ENCODE measurements at regions not wholly inside any gene's neighbourhood (a gene's known extent, or its start where the extent isn't known, plus 50 kb on each side); places are given as distances from the start of the nearest gene placed in this dataset.

- Histone ChIP-seq H3K27me3 (replicated peaks; ENCODE audit: control insufficient read depth, insufficient read depth, low read length) (no peaks in the 10 kb centered on the region), H3K4me3 (ENCODE audit: low read depth, low read length) (no peak overlapping the region), H3K36me3 (ENCODE audit: control insufficient read depth, insufficient read depth, low read length) (no peaks in the 10 kb centered on the region), H3K4me1 (no peaks in the 10 kb centered on the region), H3K9me3 (no peaks in the 10 kb centered on the region; the same call in 1 of the 2 replicates)
- H3K4me1 Mint-ChIP-seq (ENCODE audit: low read depth, unreplicated experiment) = peaks cover 6% of the 10 kb centered on the region
- ChIA-PET POLR2A (no interaction called here), CTCF (no interaction called here)
- TF ChIP-seq CTCF (IDR thresholded peaks at IDR 0.05; ENCODE audit: insufficient read depth in 1 of 2, low read depth in 1 of 2, low read length in 1 of 2, severe bottlenecking in 1 of 2, unreplicated experiment in 1 of 2) = no peak
- no peak overlapping the region for H3K4me3 Mint-ChIP-seq (ENCODE audit: unreplicated experiment)
- H3K9me3 Mint-ChIP-seq (ENCODE audit: unreplicated experiment) = peaks cover 45% of the 10 kb centered on the region
- intact Hi-C loops (cut with micrococcal nuclease; ENCODE audit: unreplicated experiment) = no loop called here
- H3K27ac Mint-ChIP-seq (ENCODE audit: unreplicated experiment) = no peak overlapping the region
- H3K36me3 Mint-ChIP-seq (ENCODE audit: insufficient read depth, unreplicated experiment) = no peaks in the 10 kb centered on the region
- BruUV-seq (replicated peaks) = no TSS peak
- DNase-seq = no peak
- H3K27me3 Mint-ChIP-seq (ENCODE audit: insufficient read depth, unreplicated experiment) = no peaks in the 10 kb centered on the region
Measured at GRCh38 chr1:221946768-221947167, 204.9 kb upstream of the DUSP10 start.

- CTCF ChIA-PET = no interaction called here
- BruUV-seq (replicated peaks) = no TSS peak
Measured at GRCh38 chr1:221945669-221946068, 203.8 kb upstream of the DUSP10 start.

GRCh38 chr1:221944247-221944870 lies 202.5 kb upstream of the DUSP10 start:
- POLR2A ChIA-PET = no interaction called here
- H3K27me3 ChIP-seq (replicated peaks; ENCODE audit: control insufficient read depth, insufficient read depth, low read length) = no peaks in the 10 kb centered on the region
- H3K36me3 Mint-ChIP-seq (ENCODE audit: insufficient read depth, unreplicated experiment) = no peaks in the 10 kb centered on the region
- H3K4me3 ChIP-seq (ENCODE audit: low read depth, low read length) = no peak overlapping the region
- no TSS peak for BruUV-seq (replicated peaks)
- intact Hi-C loops (cut with micrococcal nuclease; ENCODE audit: unreplicated experiment) = no loop called here
- CTCF ChIA-PET = no interaction called here
- no peaks in the 10 kb centered on the region for H3K4me1 ChIP-seq
- H3K36me3 ChIP-seq (ENCODE audit: control insufficient read depth, insufficient read depth, low read length) = no peaks in the 10 kb centered on the region
- no peak for DNase-seq
- H3K9me3 ChIP-seq = no peaks in the 10 kb centered on the region; the same call in 1 of the 2 replicates
- no peak for TF ChIP-seq CTCF (IDR thresholded peaks at IDR 0.05; ENCODE audit: insufficient read depth in 1 of 2, low read depth in 1 of 2, low read length in 1 of 2, severe bottlenecking in 1 of 2, unreplicated experiment in 1 of 2)
- peaks cover 6% of the 10 kb centered on the region for H3K4me1 Mint-ChIP-seq (ENCODE audit: low read depth, unreplicated experiment)
- no peaks in the 10 kb centered on the region for H3K27me3 Mint-ChIP-seq (ENCODE audit: insufficient read depth, unreplicated experiment)
- H3K4me3 Mint-ChIP-seq (ENCODE audit: unreplicated experiment) = no peak overlapping the region
- no peak overlapping the region for H3K27ac Mint-ChIP-seq (ENCODE audit: unreplicated experiment)
- peaks cover 33% of the 10 kb centered on the region for H3K9me3 Mint-ChIP-seq (ENCODE audit: unreplicated experiment)

More at GRCh38 chr1:221945669-221946068, 203.8 kb upstream of the DUSP10 start:
- Histone ChIP-seq H3K4me3 (ENCODE audit: low read depth, low read length) (no peak overlapping the region), H3K9me3 (no peaks in the 10 kb centered on the region; the same call in 1 of the 2 replicates), H3K36me3 (ENCODE audit: control insufficient read depth, insufficient read depth, low read length) (no peaks in the 10 kb centered on the region), H3K4me1 (no peaks in the 10 kb centered on the region), H3K27me3 (replicated peaks; ENCODE audit: control insufficient read depth, insufficient read depth, low read length) (no peaks in the 10 kb centered on the region)
- peaks cover 6% of the 10 kb centered on the region for H3K4me1 Mint-ChIP-seq (ENCODE audit: low read depth, unreplicated experiment)
- DNase-seq = no peak
- H3K36me3 Mint-ChIP-seq (ENCODE audit: insufficient read depth, unreplicated experiment) = no peaks in the 10 kb centered on the region
- H3K27ac Mint-ChIP-seq (ENCODE audit: unreplicated experiment) = no peak overlapping the region
- intact Hi-C loops (cut with micrococcal nuclease; ENCODE audit: unreplicated experiment) = no loop called here
- no peaks in the 10 kb centered on the region for H3K27me3 Mint-ChIP-seq (ENCODE audit: insufficient read depth, unreplicated experiment)
- H3K4me3 Mint-ChIP-seq (ENCODE audit: unreplicated experiment) = no peak overlapping the region
- POLR2A ChIA-PET = no interaction called here
- no peak for TF ChIP-seq CTCF (IDR thresholded peaks at IDR 0.05; ENCODE audit: insufficient read depth in 1 of 2, low read depth in 1 of 2, low read length in 1 of 2, severe bottlenecking in 1 of 2, unreplicated experiment in 1 of 2)
- H3K9me3 Mint-ChIP-seq (ENCODE audit: unreplicated experiment) = peaks cover 36% of the 10 kb centered on the region

All from Caco-2 (cell line).